ENCODE measurements at regions not wholly inside any gene's neighbourhood (a gene's known extent, or its start where the extent isn't known, plus 50 kb on each side); places are given as distances from the start of the nearest gene placed in this dataset.

DNA sequence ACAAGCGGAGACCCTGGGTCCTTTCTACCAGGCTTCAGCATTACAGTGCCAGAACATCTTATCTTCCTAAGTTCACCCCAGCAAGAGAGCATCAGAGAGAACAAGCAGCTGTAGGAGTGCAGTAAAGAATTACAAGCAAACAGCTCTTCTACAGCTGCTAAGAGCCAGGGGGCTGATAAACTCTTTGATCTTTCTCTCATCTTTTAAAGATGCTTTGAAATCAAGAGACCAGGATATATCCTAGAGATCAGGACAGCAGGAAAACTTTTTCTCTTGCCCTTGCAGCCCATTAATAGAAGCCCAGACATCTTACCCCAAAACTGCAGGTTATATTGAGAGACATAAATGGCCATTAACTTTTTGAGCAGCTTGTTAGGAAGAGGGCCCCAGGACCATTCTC, 198.1 kb downstream of the RSL24D1 start:
- ChIA-PET CTCF (no interaction called here), POLR2A (no interaction called here)
- TF ChIP-seq L3MBTL2 (conservative IDR thresholded peaks at IDR 0.05), result no peak
- TF ChIP-seq SUZ12 (IDR thresholded peaks at IDR 0.05), result no peak
- no peak for TF ChIP-seq ZNF384 (IDR thresholded peaks at IDR 0.05)
- no peak for TF ChIP-seq SP1 (IDR thresholded peaks at IDR 0.05)
- no peak for TF ChIP-seq FOXA1 (IDR thresholded peaks at IDR 0.05)
- no peak for DNase-seq (ENCODE audit: extremely low spot score)

DNA sequence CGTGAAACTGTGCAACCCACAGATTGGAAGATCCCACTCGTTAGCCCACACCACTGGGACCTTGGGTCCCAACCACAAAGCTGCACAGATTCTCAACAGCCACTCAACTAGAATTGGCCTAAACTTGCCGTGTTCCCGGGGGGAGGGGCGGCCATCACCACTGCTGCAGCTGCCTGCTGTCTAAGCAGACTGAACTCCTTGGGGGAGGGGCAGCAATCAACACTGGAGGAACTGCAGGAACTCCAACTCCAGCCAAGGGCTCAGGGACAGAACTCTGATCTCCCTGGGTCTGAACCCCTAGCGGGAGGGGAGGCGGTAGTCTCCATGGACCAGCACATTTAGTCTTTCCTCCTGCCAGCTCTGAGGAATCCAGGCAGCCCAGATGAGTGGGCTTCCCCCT, 205.9 kb downstream of the RSL24D1 start:
- DNase-seq (ENCODE audit: extremely low spot score), result no peak
- CTCF ChIA-PET, result no interaction called here
- POLR2A ChIA-PET, result no interaction called here
- TF ChIP-seq SP1 (IDR thresholded peaks at IDR 0.05), result no peak
- no peak for TF ChIP-seq ELF4 (IDR thresholded peaks at IDR 0.05)
- no peak for TF ChIP-seq FOXA1 (IDR thresholded peaks at IDR 0.05)
- no peak for TF ChIP-seq FOXK2 (IDR thresholded peaks at IDR 0.05)
- no peak for TF ChIP-seq CTBP1 (IDR thresholded peaks at IDR 0.05; ENCODE audit: borderline replicate concordance)
- no peak for TF ChIP-seq NFRKB (IDR thresholded peaks at IDR 0.05)

DNA sequence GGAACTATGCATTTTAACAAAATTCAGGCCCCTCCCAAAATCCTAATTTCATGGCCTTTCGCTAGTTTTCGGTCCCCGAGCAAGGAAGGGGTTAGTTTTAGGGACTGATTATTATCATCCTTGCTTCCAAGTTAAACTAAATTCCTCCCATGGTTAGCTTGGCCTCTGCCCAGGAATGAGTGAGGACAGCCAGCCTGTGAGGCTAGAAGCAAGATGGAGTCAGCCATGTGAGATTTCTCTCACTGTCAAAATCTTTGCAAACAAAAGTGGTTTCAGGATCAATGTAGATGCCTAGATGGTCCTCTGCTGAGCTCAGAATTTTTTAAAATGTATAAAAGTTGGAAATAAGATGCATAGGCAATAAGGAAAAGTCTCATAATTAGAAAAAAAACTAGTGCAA, 208.9 kb downstream of the RSL24D1 start:
- TF ChIP-seq LEF1 (IDR thresholded peaks at IDR 0.05; ENCODE audit: borderline replicate concordance) (no peak), ELF4 (IDR thresholded peaks at IDR 0.05) (no peak), ARNT (IDR thresholded peaks at IDR 0.05) (no peak), SUZ12 (IDR thresholded peaks at IDR 0.05) (no peak), L3MBTL2 (conservative IDR thresholded peaks at IDR 0.05) (no peak), FOXK2 (IDR thresholded peaks at IDR 0.05) (no peak), CTBP1 (IDR thresholded peaks at IDR 0.05; ENCODE audit: borderline replicate concordance) (no peak), SP1 (IDR thresholded peaks at IDR 0.05) (no peak), HDGF (IDR thresholded peaks at IDR 0.05; ENCODE audit: borderline replicate concordance) (no peak), TARDBP (IDR thresholded peaks at IDR 0.05) (no peak), ZNF384 (IDR thresholded peaks at IDR 0.05) (no peak), FOXM1 (IDR thresholded peaks at IDR 0.05; ENCODE audit: borderline replicate concordance) (no peak), FOXA1 (IDR thresholded peaks at IDR 0.05) (no peak), NFRKB (IDR thresholded peaks at IDR 0.05) (no peak), BHLHE40 (IDR thresholded peaks at IDR 0.05; ENCODE audit: borderline replicate concordance) (no peak)
- TF ChIP-seq, protein P1, sequence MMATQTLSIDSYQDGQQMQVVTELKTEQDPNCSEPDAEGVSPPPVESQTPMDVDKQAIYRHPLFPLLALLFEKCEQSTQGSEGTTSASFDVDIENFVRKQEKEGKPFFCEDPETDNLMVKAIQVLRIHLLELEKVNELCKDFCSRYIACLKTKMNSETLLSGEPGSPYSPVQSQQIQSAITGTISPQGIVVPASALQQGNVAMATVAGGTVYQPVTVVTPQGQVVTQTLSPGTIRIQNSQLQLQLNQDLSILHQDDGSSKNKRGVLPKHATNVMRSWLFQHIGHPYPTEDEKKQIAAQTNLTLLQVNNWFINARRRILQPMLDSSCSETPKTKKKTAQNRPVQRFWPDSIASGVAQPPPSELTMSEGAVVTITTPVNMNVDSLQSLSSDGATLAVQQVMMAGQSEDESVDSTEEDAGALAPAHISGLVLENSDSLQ (IDR thresholded peaks at IDR 0.05), result no peak
- ChIA-PET CTCF (no interaction called here), POLR2A (no interaction called here)
- no peak for DNase-seq (ENCODE audit: extremely low spot score)

DNA sequence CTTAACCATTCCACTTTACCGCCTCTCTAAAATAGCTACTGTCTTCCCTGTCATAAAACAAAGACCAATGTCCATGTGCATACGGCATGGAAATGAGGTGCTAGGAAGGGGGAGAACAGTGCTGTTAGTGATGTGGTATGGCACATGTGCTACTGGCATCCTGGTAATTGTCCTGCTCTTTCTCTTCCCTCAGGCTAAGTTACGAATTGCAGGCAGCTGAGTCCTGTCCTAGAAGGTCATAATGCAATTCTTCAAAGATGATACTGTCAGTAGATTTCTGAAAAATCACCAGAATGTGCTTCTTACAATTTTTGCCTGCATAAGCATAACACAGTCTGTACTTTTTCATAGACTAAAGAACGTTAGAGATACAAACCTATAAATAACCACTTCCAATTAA, 216.8 kb downstream of the RSL24D1 start:
- no peak for DNase-seq (ENCODE audit: extremely low spot score)
- TF ChIP-seq FOXA1 (IDR thresholded peaks at IDR 0.05), result no peak
- no peak for TF ChIP-seq FOXK2 (IDR thresholded peaks at IDR 0.05)
- TF ChIP-seq TARDBP (IDR thresholded peaks at IDR 0.05), result no peak
- TF ChIP-seq, protein P1 (IDR thresholded peaks at IDR 0.05), result no peak
- TF ChIP-seq LEF1 (IDR thresholded peaks at IDR 0.05; ENCODE audit: borderline replicate concordance), result no peak
- TF ChIP-seq SUZ12 (IDR thresholded peaks at IDR 0.05), result no peak
- TF ChIP-seq SP1 (IDR thresholded peaks at IDR 0.05), result no peak
- TF ChIP-seq NFRKB (IDR thresholded peaks at IDR 0.05), result no peak
- no peak for TF ChIP-seq BHLHE40 (IDR thresholded peaks at IDR 0.05; ENCODE audit: borderline replicate concordance)
- no peak for TF ChIP-seq L3MBTL2 (conservative IDR thresholded peaks at IDR 0.05)
- TF ChIP-seq ARNT (IDR thresholded peaks at IDR 0.05), result no peak
- TF ChIP-seq FOXM1 (IDR thresholded peaks at IDR 0.05; ENCODE audit: borderline replicate concordance), result no peak
- TF ChIP-seq HDGF (IDR thresholded peaks at IDR 0.05; ENCODE audit: borderline replicate concordance), result no peak
- TF ChIP-seq ZNF384 (IDR thresholded peaks at IDR 0.05), result no peak
- TF ChIP-seq ELF4 (IDR thresholded peaks at IDR 0.05), result no peak
- TF ChIP-seq CTBP1 (IDR thresholded peaks at IDR 0.05; ENCODE audit: borderline replicate concordance), result no peak
- ChIA-PET CTCF (no interaction called here), POLR2A (no interaction called here)

DNA sequence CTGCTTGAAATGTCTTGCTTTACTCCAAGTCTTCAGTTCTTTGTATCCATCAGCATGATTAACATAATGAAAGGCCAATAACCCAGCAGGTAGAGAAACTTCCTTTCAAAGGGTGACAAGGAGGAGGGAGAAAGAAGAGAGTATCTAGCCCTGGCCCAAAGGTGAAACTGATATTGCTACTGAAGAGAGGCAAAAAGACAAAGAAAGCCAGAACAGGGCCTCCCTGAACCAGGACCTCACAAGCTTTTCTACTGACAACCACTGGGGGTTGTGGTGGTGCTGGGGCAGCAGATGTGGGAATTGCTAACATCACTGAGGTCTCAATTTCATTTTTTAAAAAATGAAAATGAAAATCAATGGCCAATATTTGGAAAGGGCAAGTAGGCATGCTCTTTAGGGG, 234.1 kb downstream of the RSL24D1 start:
- no peak for DNase-seq (ENCODE audit: extremely low spot score)
- CTCF ChIA-PET, result no interaction called here
- TF ChIP-seq ZNF384 (IDR thresholded peaks at IDR 0.05) (no peak), CTBP1 (IDR thresholded peaks at IDR 0.05; ENCODE audit: borderline replicate concordance) (no peak), ARNT (IDR thresholded peaks at IDR 0.05) (no peak), L3MBTL2 (conservative IDR thresholded peaks at IDR 0.05) (no peak), NFRKB (IDR thresholded peaks at IDR 0.05) (no peak), BHLHE40 (IDR thresholded peaks at IDR 0.05; ENCODE audit: borderline replicate concordance) (no peak), TARDBP (IDR thresholded peaks at IDR 0.05) (no peak), FOXK2 (IDR thresholded peaks at IDR 0.05) (no peak), FOXM1 (IDR thresholded peaks at IDR 0.05; ENCODE audit: borderline replicate concordance) (no peak), HDGF (IDR thresholded peaks at IDR 0.05; ENCODE audit: borderline replicate concordance) (no peak)
- POLR2A ChIA-PET, result no interaction called here

DNA sequence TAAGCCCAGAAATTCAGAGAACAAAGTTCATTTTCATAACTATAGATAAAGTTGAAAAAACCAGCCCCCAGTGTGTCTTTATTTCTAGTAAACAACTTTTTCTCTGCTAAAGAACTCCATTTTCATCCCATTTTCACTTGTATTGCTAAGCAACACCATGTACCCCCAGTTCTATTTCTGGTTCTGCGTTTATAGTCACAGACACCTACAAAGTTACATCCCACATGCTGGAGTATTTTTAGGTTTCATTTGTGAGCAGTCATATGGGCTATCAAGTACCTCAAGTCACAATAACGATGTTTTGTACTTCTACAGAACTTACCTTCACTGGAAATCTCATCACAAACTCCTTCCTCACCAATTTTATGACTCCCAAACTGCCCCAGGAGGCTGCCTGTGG, 236.5 kb downstream of the RSL24D1 start:
- TF ChIP-seq CTBP1 (IDR thresholded peaks at IDR 0.05; ENCODE audit: borderline replicate concordance) (no peak), FOXA1 (IDR thresholded peaks at IDR 0.05) (no peak), L3MBTL2 (conservative IDR thresholded peaks at IDR 0.05) (no peak), NFRKB (IDR thresholded peaks at IDR 0.05) (no peak), FOXM1 (IDR thresholded peaks at IDR 0.05; ENCODE audit: borderline replicate concordance) (no peak), SP1 (IDR thresholded peaks at IDR 0.05) (no peak), BHLHE40 (IDR thresholded peaks at IDR 0.05; ENCODE audit: borderline replicate concordance) (no peak), FOXK2 (IDR thresholded peaks at IDR 0.05) (no peak), ZNF384 (IDR thresholded peaks at IDR 0.05) (no peak), LEF1 (IDR thresholded peaks at IDR 0.05; ENCODE audit: borderline replicate concordance) (no peak), ELF4 (IDR thresholded peaks at IDR 0.05) (no peak)
- TF ChIP-seq, protein P1 (IDR thresholded peaks at IDR 0.05), result no peak
- ChIA-PET CTCF (no interaction called here), POLR2A (no interaction called here)

More for the DNA sequence above, 236.5 kb downstream of the RSL24D1 start:
- no peak for DNase-seq (ENCODE audit: extremely low spot score)

Measured in HEK293T (cell line).